AG04449 (cell line): ENCODE measurements at regions not wholly inside any gene's neighbourhood (a gene's known extent, or its start where the extent isn't known, plus 50 kb on each side); places are given as distances from the start of the nearest gene placed in this dataset.
"Not testable (repeated sequence)": the region's sequence is repeated elsewhere in the genome, so short reads cannot be mapped to it uniquely, and the experiment has no call there.

Experiments
- CTCF ChIA-PET: fragments of 350-600 bp; formaldehyde crosslinking; extraction: SDS; loops from one replicate; lab custom pipeline; 2021; ENCODE audit warnings: antibody characterized with exemption; lab: Yijun Ruan, JAX
- POLR2A ChIA-PET: fragments of 400-600, 350-600 bp; formaldehyde crosslinking; extraction: SDS; loops from one replicate; lab custom pipeline; 2020; ENCODE audit warnings: antibody characterized with exemption, inconsistent platforms; lab: Yijun Ruan, JAX
- DNase-seq: peaks from one replicate; pipeline ENCODE4 v3.0.0-alpha.2; 2010; ENCODE audit warnings: low read depth, low spot score
- H3K4me3 ChIP-seq: 2 replicates; pipeline ENCODE4 v1.5.1; 2011; ENCODE audit warnings: low read depth, mild to moderate bottlenecking, control low read depth, low read length
- TF ChIP-seq, protein P1 (sequence below): IDR thresholded peaks from one replicate; pipeline ENCODE4 v1.5.1; 2011; ENCODE audit warnings: mild to moderate bottlenecking, moderate library complexity, low read length, control low read depth, inconsistent platforms; ENCODE audit not compliant: insufficient read depth; ENCODE audit errors: missing control alignments

DNA sequence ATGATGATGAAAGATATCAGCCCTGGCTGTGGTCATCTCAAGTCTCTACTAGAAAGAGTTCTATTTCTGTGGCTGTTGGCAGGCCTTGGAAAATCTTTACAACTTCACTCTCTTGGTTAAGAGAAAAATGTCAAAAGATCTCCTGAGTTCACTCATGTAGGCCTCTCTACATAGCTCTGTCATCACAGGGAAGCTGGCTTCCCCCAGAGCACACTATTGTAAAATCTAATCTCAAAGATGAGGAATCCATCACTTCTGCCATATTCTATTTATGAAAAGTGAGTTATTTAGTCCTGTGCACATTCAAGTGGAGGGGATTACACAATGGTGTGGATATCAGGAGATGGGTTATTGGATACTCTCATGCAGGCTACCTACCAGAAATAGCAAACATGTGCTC, 388.4 kb upstream of the HS3ST1 start:
- TF ChIP-seq, protein P1, sequence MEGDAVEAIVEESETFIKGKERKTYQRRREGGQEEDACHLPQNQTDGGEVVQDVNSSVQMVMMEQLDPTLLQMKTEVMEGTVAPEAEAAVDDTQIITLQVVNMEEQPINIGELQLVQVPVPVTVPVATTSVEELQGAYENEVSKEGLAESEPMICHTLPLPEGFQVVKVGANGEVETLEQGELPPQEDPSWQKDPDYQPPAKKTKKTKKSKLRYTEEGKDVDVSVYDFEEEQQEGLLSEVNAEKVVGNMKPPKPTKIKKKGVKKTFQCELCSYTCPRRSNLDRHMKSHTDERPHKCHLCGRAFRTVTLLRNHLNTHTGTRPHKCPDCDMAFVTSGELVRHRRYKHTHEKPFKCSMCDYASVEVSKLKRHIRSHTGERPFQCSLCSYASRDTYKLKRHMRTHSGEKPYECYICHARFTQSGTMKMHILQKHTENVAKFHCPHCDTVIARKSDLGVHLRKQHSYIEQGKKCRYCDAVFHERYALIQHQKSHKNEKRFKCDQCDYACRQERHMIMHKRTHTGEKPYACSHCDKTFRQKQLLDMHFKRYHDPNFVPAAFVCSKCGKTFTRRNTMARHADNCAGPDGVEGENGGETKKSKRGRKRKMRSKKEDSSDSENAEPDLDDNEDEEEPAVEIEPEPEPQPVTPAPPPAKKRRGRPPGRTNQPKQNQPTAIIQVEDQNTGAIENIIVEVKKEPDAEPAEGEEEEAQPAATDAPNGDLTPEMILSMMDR = no peak
- ChIA-PET POLR2A (no interaction called here), CTCF (no interaction called here)
- H3K4me3 ChIP-seq = no peak overlapping the region
- no peak for DNase-seq

DNA sequence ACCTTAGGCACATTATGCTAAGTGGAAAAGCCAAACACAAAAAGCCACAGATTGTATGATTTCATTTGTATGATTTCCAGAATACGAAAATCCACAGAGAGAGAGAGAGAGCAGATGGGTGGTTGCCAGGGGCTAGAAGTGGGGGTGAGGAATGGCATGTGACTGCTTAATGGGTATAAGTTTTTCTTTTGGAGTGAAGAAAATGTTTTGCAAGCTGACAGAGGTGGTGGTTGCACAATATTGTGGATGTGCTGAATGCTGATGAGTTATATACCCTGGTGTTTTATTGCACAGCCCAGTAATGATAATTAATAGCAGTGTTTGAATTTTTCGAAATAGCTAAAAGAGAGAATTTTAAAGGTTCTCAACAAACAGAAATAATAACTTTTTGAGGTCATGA, 386.1 kb upstream of the HS3ST1 start:
- CTCF ChIA-PET = no interaction called here
- TF ChIP-seq, protein P1 = no peak
- DNase-seq = no peak
- no peak overlapping the region for H3K4me3 ChIP-seq
- POLR2A ChIA-PET = no interaction called here

DNA sequence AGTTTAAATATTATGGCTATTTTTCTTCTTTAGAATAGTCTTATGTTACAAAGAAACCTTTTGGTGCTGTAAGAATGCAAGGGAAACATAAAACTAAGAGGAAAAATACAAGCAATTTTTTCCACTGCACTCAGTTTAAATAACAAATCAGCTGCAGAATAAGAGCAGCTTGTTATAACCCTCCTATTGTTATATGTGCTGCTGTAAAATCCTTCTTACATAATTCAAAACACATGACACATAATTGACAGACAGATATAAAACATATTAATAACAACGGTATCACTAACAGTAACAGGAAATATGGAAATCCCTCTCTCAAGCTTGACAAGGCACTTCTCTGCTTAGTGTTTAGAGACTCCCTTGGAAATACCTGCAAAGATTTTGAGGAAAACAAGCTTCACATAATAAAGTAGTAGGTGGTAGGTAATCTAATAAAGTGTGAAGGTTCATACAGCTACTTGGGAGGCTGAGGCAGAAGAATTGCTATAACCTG, 385.3 kb upstream of the HS3ST1 start:
- no peak overlapping the region for H3K4me3 ChIP-seq
- ChIA-PET CTCF (no interaction called here), POLR2A (no interaction called here)
- TF ChIP-seq, protein P1 = no peak
- no peak for DNase-seq

DNA sequence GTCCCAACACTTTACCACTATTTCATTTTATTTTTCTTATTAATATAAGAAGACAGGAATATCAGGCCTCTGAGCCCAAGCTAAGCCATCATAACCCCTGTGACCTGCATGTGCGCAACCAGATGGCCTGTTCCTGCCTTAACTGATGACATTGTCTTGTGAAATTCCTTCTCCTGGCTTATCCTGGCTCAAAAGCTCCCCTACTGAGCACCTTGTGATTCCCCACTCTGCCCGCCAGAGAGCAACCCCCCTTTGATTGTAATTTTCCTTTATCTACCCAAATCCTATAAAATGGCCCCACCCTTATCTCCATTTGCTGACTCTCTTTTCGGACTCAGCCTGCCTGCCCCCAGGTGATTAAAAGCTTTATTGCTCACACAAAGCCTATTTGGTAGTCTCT, 382.8 kb upstream of the HS3ST1 start:
- DNase-seq, CTCF ChIA-PET, H3K4me3 ChIP-seq, POLR2A ChIA-PET: not testable (repeated sequence)

DNA sequence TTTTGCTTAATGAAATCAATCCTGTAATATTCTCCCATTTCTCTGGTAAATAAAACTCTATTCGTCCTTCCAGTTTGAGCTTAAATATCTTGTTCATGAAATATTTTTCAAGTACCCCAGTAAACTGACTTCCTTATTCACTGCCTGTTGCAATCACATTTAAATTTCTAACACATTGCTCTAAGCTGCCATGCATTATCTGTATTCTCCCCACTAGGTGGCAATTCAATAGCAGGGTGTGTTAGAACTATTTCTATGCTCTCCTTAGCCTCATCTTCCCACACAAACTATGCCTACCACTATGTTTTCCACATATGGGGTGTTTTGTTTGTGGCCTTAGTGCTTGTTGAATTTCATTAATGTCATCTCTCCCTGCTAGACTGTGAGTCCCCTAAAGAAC, 377.1 kb upstream of the HS3ST1 start:
- TF ChIP-seq, protein P1 = no peak
- no peak for DNase-seq
- ChIA-PET CTCF (no interaction called here), POLR2A (no interaction called here)
- no peak overlapping the region for H3K4me3 ChIP-seq

DNA sequence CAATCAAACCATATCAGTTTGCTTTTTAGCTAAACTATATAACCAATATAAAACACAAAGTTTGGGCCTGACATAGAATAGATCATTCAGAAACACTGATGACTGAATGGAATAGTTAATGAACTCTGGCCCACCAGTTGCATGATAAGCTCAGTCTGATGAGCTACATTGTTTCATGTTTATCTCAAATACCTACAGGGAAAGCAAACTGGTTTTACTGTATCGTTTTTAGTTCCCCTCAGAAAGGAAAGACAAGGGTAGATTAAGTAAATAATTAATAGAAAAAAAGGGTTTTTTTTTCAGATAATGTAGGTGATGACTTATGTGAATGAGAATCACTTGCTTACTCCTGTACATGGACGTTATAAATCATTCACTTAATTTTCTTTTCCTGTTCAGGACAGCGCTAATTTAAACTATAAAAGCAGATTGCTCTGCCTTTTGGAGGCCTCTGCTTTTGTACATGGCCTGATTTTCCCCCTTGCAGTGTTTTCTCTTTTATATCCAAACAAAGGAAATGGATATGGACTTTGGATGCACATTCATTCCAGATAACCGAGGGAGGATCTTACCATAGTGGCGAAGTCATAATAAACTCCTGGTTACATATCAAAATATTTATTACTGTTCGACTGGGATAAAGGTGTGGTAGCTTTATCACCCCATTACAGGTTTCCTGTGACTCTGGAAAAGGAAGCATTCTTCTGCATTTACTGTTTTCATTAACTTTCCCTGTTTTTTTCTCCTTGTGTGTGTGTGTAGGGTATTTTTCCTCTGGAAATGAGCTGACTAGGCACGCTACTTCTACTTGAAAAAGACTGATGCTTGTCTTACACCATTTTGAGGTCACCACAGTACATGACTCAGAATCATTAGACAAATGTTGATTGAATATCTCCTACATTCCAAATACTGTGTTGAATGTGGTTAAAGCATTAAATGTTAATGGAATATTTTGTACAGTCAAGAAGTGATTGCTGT, 373.1 kb upstream of the HS3ST1 start:
- DNase-seq = no peak
- ChIA-PET POLR2A (no interaction called here), CTCF (no interaction called here)
- no peak overlapping the region for H3K4me3 ChIP-seq
- TF ChIP-seq, protein P1 = no peak

DNA sequence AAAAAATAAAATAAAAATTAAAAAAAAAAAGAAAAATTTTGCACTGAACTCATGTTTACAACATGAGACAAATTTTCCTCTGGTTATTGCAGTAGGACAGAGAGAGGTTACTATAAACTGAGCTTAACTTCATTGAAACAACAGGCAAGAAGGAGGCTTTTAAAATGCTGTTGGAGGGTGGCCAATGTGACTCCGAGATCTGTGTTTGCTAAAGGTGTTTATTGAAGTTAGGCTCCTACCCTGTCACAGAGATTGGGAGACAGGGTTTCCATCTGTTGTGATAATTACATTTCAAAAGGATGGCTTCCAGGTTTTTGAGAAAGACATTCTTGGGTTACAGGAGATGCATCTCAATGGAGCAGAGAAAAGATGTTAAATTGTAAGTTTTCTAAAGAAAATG, 370.5 kb upstream of the HS3ST1 start:
- DNase-seq = no peak
- no peak overlapping the region for H3K4me3 ChIP-seq
- ChIA-PET POLR2A (no interaction called here), CTCF (interaction anchor here (0.7 kb wide), 1 partner anchor 37 kb away, joined by 3 read pairs; no protein-coding TSS in a partner anchor)
- TF ChIP-seq, protein P1 = no peak
